ENCODE measurements at regions not wholly inside any gene's neighbourhood (a gene's known extent, or its start where the extent isn't known, plus 50 kb on each side); places are given as distances from the start of the nearest gene placed in this dataset.

DNA sequence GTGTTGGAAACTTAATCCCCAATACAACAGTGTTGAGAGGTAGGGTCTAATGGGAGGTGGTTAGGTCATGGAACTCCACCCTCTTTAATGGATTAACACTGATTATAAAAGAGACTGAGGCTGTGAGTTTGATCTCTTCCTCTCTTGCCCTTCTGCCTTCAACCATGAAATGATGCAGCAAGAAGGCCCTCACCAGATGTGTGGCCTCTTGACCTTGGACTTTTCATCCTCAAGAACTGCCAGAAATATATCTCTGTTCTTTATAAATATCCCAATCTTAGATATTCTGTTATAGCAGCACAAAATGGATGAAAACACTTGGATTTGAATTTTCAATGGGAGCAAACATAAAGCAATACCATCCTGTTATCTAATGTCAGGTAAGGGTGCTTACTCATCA is 67.6 kb downstream of the NMUR2 start:
- no peak for ATAC-seq (ENCODE audit: low FRiP score)
- Histone ChIP-seq H3K27me3 (ENCODE audit: control insufficient read depth in 1 of 2, insufficient read depth in 2 of 2, low read length in 1 of 2) (no peaks in the 10 kb centered on the region), H3K4me1 (ENCODE audit: control insufficient read depth in 1 of 2, insufficient read depth in 2 of 2, low read length in 2 of 2) (no peaks in the 10 kb centered on the region), H3K27ac (ENCODE audit: low read depth in 1 of 2, low read length in 2 of 2) (no peak overlapping the region), H3K36me3 (ENCODE audit: control insufficient read depth in 1 of 2, insufficient read depth in 2 of 2, low read length in 1 of 2) (no peaks in the 10 kb centered on the region), H3K9me3 (ENCODE audit: control insufficient read depth, low read length) (no peaks in the 10 kb centered on the region), H3K4me3 (ENCODE audit: low read length in 2 of 2) (no peak overlapping the region)
- no peak for DNase-seq
- intact Hi-C loops (cut with DNase I), result no loop called here

GRCh38 chr5:152335461-152335860 is 69.6 kb downstream of the NMUR2 start:
- Histone ChIP-seq H3K4me1 (ENCODE audit: control insufficient read depth in 1 of 2, insufficient read depth in 2 of 2, low read length in 2 of 2) (no peaks in the 10 kb centered on the region), H3K4me3 (ENCODE audit: low read length in 2 of 2) (no peak overlapping the region), H3K36me3 (ENCODE audit: control insufficient read depth in 1 of 2, insufficient read depth in 2 of 2, low read length in 1 of 2) (no peaks in the 10 kb centered on the region), H3K9me3 (ENCODE audit: control insufficient read depth, low read length) (no peaks in the 10 kb centered on the region), H3K27me3 (ENCODE audit: control insufficient read depth in 1 of 2, insufficient read depth in 2 of 2, low read length in 1 of 2) (no peaks in the 10 kb centered on the region), H3K27ac (ENCODE audit: low read depth in 1 of 2, low read length in 2 of 2) (no peak overlapping the region)
- 79 to 82% methylated on average over 1 of the region's 1 CpG for WGBS, 2 donors
- intact Hi-C loops (cut with DNase I), result no loop called here
- DNase-seq, result no peak
- no peak for ATAC-seq (ENCODE audit: low FRiP score)

- H3K36me3 ChIP-seq (ENCODE audit: control insufficient read depth in 1 of 2, insufficient read depth in 2 of 2, low read length in 1 of 2), result no peaks in the 10 kb centered on the region
- H3K4me1 ChIP-seq (ENCODE audit: control insufficient read depth in 1 of 2, insufficient read depth in 2 of 2, low read length in 2 of 2), result no peaks in the 10 kb centered on the region
Measured at GRCh38 chr5:152332716-152333460, 72.2 kb downstream of the NMUR2 start.

DNA sequence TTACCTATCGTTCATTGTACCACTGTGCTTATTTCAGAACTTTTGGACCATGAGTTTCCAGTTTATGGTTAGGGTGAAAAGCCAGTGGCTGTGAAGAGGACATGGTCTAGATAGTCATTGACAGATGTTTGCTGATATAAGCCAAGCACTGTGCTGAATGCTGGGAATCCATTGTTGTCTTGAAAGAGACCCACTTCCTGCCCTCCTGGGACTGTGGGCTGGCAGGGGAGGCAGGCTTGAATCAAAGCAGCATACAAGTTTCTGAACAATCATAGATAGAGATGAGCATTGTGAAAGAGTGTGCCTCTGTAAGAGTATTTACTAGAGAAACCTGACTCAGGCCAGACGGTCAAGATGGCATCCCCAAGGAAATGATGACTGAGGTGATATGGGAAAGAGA is 73.4 kb downstream of the NMUR2 start:
- Histone ChIP-seq H3K4me1 (ENCODE audit: control insufficient read depth in 1 of 2, insufficient read depth in 2 of 2, low read length in 2 of 2) (no peaks in the 10 kb centered on the region), H3K36me3 (ENCODE audit: control insufficient read depth in 1 of 2, insufficient read depth in 2 of 2, low read length in 1 of 2) (no peaks in the 10 kb centered on the region), H3K27ac (ENCODE audit: low read depth in 1 of 2, low read length in 2 of 2) (no peak overlapping the region), H3K9me3 (ENCODE audit: control insufficient read depth, low read length) (no peaks in the 10 kb centered on the region), H3K4me3 (ENCODE audit: low read length in 2 of 2) (no peak overlapping the region), H3K27me3 (ENCODE audit: control insufficient read depth in 1 of 2, insufficient read depth in 2 of 2, low read length in 1 of 2) (no peaks in the 10 kb centered on the region)
- intact Hi-C loops (cut with DNase I), result no loop called here
- WGBS, 2 donors, result 63 to 65% methylated on average over 2 of the region's 2 CpGs
- DNase-seq (no peak), ATAC-seq (ENCODE audit: low FRiP score) (no peak)

More at GRCh38 chr5:152332716-152333460, 72.2 kb downstream of the NMUR2 start:
- Histone ChIP-seq H3K27me3 (ENCODE audit: control insufficient read depth in 1 of 2, insufficient read depth in 2 of 2, low read length in 1 of 2) (no peaks in the 10 kb centered on the region), H3K27ac (ENCODE audit: low read depth in 1 of 2, low read length in 2 of 2) (no peak overlapping the region), H3K9me3 (ENCODE audit: control insufficient read depth, low read length) (no peaks in the 10 kb centered on the region), H3K4me3 (ENCODE audit: low read length in 2 of 2) (no peak overlapping the region)
- WGBS, 2 donors, result 73 to 76% methylated on average over 5 of the region's 5 CpGs
- intact Hi-C loops (cut with DNase I), result no loop called here
- DNase-seq (no peak), ATAC-seq (ENCODE audit: low FRiP score) (no peak)

DNA sequence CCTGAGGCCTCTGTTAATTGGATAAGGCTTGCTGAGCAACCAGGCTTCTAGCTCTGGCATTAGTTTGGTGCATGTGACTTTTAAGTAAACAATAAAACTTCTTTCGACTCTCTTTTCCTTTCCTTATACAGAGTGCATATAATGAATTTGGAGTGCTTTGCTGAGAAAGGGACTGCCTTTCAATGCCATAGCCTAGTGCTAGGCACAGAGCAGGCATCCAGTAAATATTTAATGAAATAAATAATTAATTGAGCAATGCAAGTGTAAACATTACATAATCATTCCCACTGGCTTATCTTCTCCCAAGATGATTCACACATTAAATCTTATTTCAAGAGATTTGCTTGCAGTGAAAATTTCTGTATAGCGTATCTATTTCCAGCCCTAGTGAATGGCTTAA is 74.1 kb downstream of the NMUR2 start:
- intact Hi-C loops (cut with DNase I), result no loop called here
- WGBS, 2 donors, result 50 to 53% methylated on average over 2 of the region's 2 CpGs
- H3K27ac ChIP-seq (ENCODE audit: low read depth in 1 of 2, low read length in 2 of 2), result no peak overlapping the region
- no peaks in the 10 kb centered on the region for H3K27me3 ChIP-seq (ENCODE audit: control insufficient read depth in 1 of 2, insufficient read depth in 2 of 2, low read length in 1 of 2)
- DNase-seq (no peak), ATAC-seq (ENCODE audit: low FRiP score) (no peak)
- no peaks in the 10 kb centered on the region for H3K36me3 ChIP-seq (ENCODE audit: control insufficient read depth in 1 of 2, insufficient read depth in 2 of 2, low read length in 1 of 2)
- H3K4me1 ChIP-seq (ENCODE audit: control insufficient read depth in 1 of 2, insufficient read depth in 2 of 2, low read length in 2 of 2), result no peaks in the 10 kb centered on the region
- H3K4me3 ChIP-seq (ENCODE audit: low read length in 2 of 2), result no peak overlapping the region
- H3K9me3 ChIP-seq (ENCODE audit: control insufficient read depth, low read length), result no peaks in the 10 kb centered on the region

GRCh38 chr5:152329761-152330283 is 75.3 kb downstream of the NMUR2 start:
- ATAC-seq (ENCODE audit: low FRiP score) (no peak), DNase-seq (no peak)
- H3K27me3 ChIP-seq (ENCODE audit: control insufficient read depth in 1 of 2, insufficient read depth in 2 of 2, low read length in 1 of 2), result no peaks in the 10 kb centered on the region
- H3K36me3 ChIP-seq (ENCODE audit: control insufficient read depth in 1 of 2, insufficient read depth in 2 of 2, low read length in 1 of 2), result no peaks in the 10 kb centered on the region
- intact Hi-C loops (cut with DNase I), result no loop called here
- H3K4me3 ChIP-seq (ENCODE audit: low read length in 2 of 2), result no peak overlapping the region
- H3K9me3 ChIP-seq (ENCODE audit: control insufficient read depth, low read length), result no peaks in the 10 kb centered on the region
- H3K4me1 ChIP-seq (ENCODE audit: control insufficient read depth in 1 of 2, insufficient read depth in 2 of 2, low read length in 2 of 2), result no peaks in the 10 kb centered on the region
- no peak overlapping the region for H3K27ac ChIP-seq (ENCODE audit: low read depth in 1 of 2, low read length in 2 of 2)
- WGBS, 2 donors, result 79 to 86% methylated on average over 5 of the region's 5 CpGs

- WGBS, 2 donors, result 46 to 53% methylated on average over 5 of the region's 5 CpGs
- Histone ChIP-seq H3K27me3 (ENCODE audit: control insufficient read depth in 1 of 2, insufficient read depth in 2 of 2, low read length in 1 of 2) (no peaks in the 10 kb centered on the region), H3K27ac (ENCODE audit: low read depth in 1 of 2, low read length in 2 of 2) (no peak overlapping the region), H3K36me3 (ENCODE audit: control insufficient read depth in 1 of 2, insufficient read depth in 2 of 2, low read length in 1 of 2) (no peaks in the 10 kb centered on the region), H3K9me3 (ENCODE audit: control insufficient read depth, low read length) (peaks cover 2% of the 10 kb centered on the region), H3K4me3 (ENCODE audit: low read length in 2 of 2) (no peak overlapping the region), H3K4me1 (ENCODE audit: control insufficient read depth in 1 of 2, insufficient read depth in 2 of 2, low read length in 2 of 2) (no peaks in the 10 kb centered on the region)
- ATAC-seq (ENCODE audit: low FRiP score) (no peak), DNase-seq (no peak)
- intact Hi-C loops (cut with DNase I), result no loop called here
Measured at GRCh38 chr5:152329207-152329606, 75.9 kb downstream of the NMUR2 start.

DNA sequence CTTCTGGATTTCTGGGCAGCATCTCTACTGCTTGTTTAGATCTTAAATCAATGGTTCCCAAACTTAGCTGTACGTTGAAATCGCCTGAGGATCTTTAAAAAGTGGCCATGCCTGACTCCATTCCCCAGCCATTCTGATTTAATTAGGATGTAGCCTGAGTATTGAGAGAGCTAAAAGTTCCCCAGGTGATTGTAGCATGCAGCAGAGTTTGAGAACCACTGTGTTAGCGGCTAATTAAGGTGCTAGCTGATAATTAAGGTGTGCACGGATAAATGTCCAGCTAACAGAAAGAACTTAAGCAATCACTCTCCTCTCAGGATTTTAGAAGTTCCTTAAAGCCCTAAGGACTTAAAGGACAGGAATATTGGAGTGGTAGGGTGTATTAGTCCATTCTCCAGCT is 89.1 kb downstream of the NMUR2 start:
- 78 to 88% methylated on average over 4 of the region's 4 CpGs for WGBS, 2 donors
- intact Hi-C loops (cut with DNase I), result no loop called here

GRCh38 chr5:152314196-152314829 is 90.8 kb downstream of the NMUR2 start:
- H3K4me3 ChIP-seq (ENCODE audit: low read length in 2 of 2), result no peak overlapping the region
- H3K36me3 ChIP-seq (ENCODE audit: control insufficient read depth in 1 of 2, insufficient read depth in 2 of 2, low read length in 1 of 2), result no peaks in the 10 kb centered on the region
- intact Hi-C loops (cut with DNase I), result no loop called here
- H3K27ac ChIP-seq (ENCODE audit: low read depth in 1 of 2, low read length in 2 of 2), result no peak overlapping the region
- H3K4me1 ChIP-seq (ENCODE audit: control insufficient read depth in 1 of 2, insufficient read depth in 2 of 2, low read length in 2 of 2), result no peaks in the 10 kb centered on the region
- ATAC-seq (ENCODE audit: low FRiP score) (no peak), DNase-seq (no peak)
- no peaks in the 10 kb centered on the region for H3K27me3 ChIP-seq (ENCODE audit: control insufficient read depth in 1 of 2, insufficient read depth in 2 of 2, low read length in 1 of 2)
- H3K9me3 ChIP-seq (ENCODE audit: control insufficient read depth, low read length), result no peaks in the 10 kb centered on the region
- 61 to 65% methylated on average over 1 of the region's 1 CpG for WGBS, 2 donors

More for the DNA sequence above, 89.1 kb downstream of the NMUR2 start:
- no peak overlapping the region for H3K27ac ChIP-seq (ENCODE audit: low read depth in 1 of 2, low read length in 2 of 2)
- ATAC-seq (ENCODE audit: low FRiP score) (no peak), DNase-seq (no peak)
- H3K4me1 ChIP-seq (ENCODE audit: control insufficient read depth in 1 of 2, insufficient read depth in 2 of 2, low read length in 2 of 2), result no peaks in the 10 kb centered on the region
- H3K27me3 ChIP-seq (ENCODE audit: control insufficient read depth in 1 of 2, insufficient read depth in 2 of 2, low read length in 1 of 2), result no peaks in the 10 kb centered on the region
- no peaks in the 10 kb centered on the region for H3K9me3 ChIP-seq (ENCODE audit: control insufficient read depth, low read length)
- H3K36me3 ChIP-seq (ENCODE audit: control insufficient read depth in 1 of 2, insufficient read depth in 2 of 2, low read length in 1 of 2), result no peaks in the 10 kb centered on the region
- H3K4me3 ChIP-seq (ENCODE audit: low read length in 2 of 2), result no peak overlapping the region
